ENCODE measurements at regions not wholly inside any gene's neighbourhood (a gene's known extent, or its start where the extent isn't known, plus 50 kb on each side); places are given as distances from the start of the nearest gene placed in this dataset.
"Not testable (repeated sequence)": the region's sequence is repeated elsewhere in the genome, so short reads cannot be mapped to it uniquely, and the experiment has no call there.

GRCh38 chr13:111440492-111440891 lies 120.0 kb downstream of the TEX29 start:
- in situ Hi-C loops (cut with MboI; ENCODE audit: low pct_unique_long_range_greater_than_20kb, low sequenced_read_pairs, unreplicated experiment); DNase-seq (ENCODE audit: low spot score): not testable (repeated sequence)
- peak; percentile 42 for TF ChIP-seq CTCF (IDR thresholded peaks at IDR 0.05; ENCODE audit: extremely low read depth, insufficient read depth, missing control alignments)

- in situ Hi-C loops (cut with MboI; ENCODE audit: low pct_unique_long_range_greater_than_20kb, low sequenced_read_pairs, unreplicated experiment), result no loop called here
- TF ChIP-seq CTCF (IDR thresholded peaks at IDR 0.05; ENCODE audit: extremely low read depth, insufficient read depth, missing control alignments), result no peak
- DNase-seq (ENCODE audit: low spot score), result no peak
These were observed 123.5 kb downstream of the TEX29 start for GRCh38 chr13:111443981-111444380.

GRCh38 chr13:111448504-111448903 lies 128.1 kb downstream of the TEX29 start:
- in situ Hi-C loops (cut with MboI; ENCODE audit: low pct_unique_long_range_greater_than_20kb, low sequenced_read_pairs, unreplicated experiment), result no loop called here
- no peak for DNase-seq (ENCODE audit: low spot score)
- TF ChIP-seq CTCF (IDR thresholded peaks at IDR 0.05; ENCODE audit: extremely low read depth, insufficient read depth, missing control alignments), result no peak

GRCh38 chr13:111449041-111449440 lies 128.6 kb downstream of the TEX29 start:
- in situ Hi-C loops (cut with MboI; ENCODE audit: low pct_unique_long_range_greater_than_20kb, low sequenced_read_pairs, unreplicated experiment), result no loop called here
- DNase-seq (ENCODE audit: low spot score), result no peak
- no peak for TF ChIP-seq CTCF (IDR thresholded peaks at IDR 0.05; ENCODE audit: extremely low read depth, insufficient read depth, missing control alignments)

- in situ Hi-C loops (cut with MboI; ENCODE audit: low pct_unique_long_range_greater_than_20kb, low sequenced_read_pairs, unreplicated experiment), result loop anchor here (25.0 kb wide), 1 partner anchor 1161 kb away; no protein-coding TSS in a partner anchor
- TF ChIP-seq CTCF (IDR thresholded peaks at IDR 0.05; ENCODE audit: extremely low read depth, insufficient read depth, missing control alignments), result no peak
- no peak for DNase-seq (ENCODE audit: low spot score)
These were observed 131.0 kb downstream of the TEX29 start for GRCh38 chr13:111451402-111451801.

GRCh38 chr13:111456452-111457230 lies 136.2 kb downstream of the TEX29 start:
- in situ Hi-C loops (cut with MboI; ENCODE audit: low pct_unique_long_range_greater_than_20kb, low sequenced_read_pairs, unreplicated experiment), result loop anchor here (25.0 kb wide), 1 partner anchor 1156 kb away; no protein-coding TSS in a partner anchor
- no peak for TF ChIP-seq CTCF (IDR thresholded peaks at IDR 0.05; ENCODE audit: extremely low read depth, insufficient read depth, missing control alignments)
- no peak for DNase-seq (ENCODE audit: low spot score)
